GM23338 (cell line): ENCODE measurements at regions not wholly inside any gene's neighbourhood (a gene's known extent, or its start where the extent isn't known, plus 50 kb on each side); places are given as distances from the start of the nearest gene placed in this dataset.

Source experiments
- ATAC-seq: fragments of 200-7000 bp; cut with Tn5 transposase; 3 replicates; pipeline ENCODE4 v1.9.1; 2020
- DNase-seq: peaks from one replicate; pipeline ENCODE4 v3.0.0-alpha.2; 2015; ENCODE audit warnings: low spot score
- H2AFZ ChIP-seq: fragments of 200-600 bp; sonication (generic); 2 replicates; pipeline ENCODE4 v1.8.0; 2016; ENCODE audit warnings: antibody characterized with exemption, mild to moderate bottlenecking, moderate library complexity
- H3F3A ChIP-seq: fragments of 200-600 bp; sonication (generic); replicated peaks from 2 replicates; pipeline ENCODE4 v1.8.0; 2017; ENCODE audit warnings: antibody characterized with exemption, mixed run types, low read depth
- H3K27ac ChIP-seq: fragments of 200-600 bp; sonication (generic); 2 replicates; pipeline ENCODE4 v1.6.1; 2016; ENCODE audit warnings: low read depth
- H3K27me3 ChIP-seq: fragments of 200-600 bp; sonication (generic); 2 replicates; pipeline ENCODE4 v1.8.0; 2016; ENCODE audit warnings: mild to moderate bottlenecking, mixed run types, moderate library complexity; ENCODE audit not compliant: insufficient read depth
- H3K36me3 ChIP-seq: fragments of 200-600 bp; sonication (generic); 2 replicates; pipeline ENCODE4 v1.8.0; 2016; ENCODE audit warnings: mild to moderate bottlenecking; ENCODE audit not compliant: insufficient read depth
- H3K4me1 ChIP-seq: fragments of 200-600 bp; sonication (generic); 2 replicates; pipeline ENCODE4 v1.8.0; 2016; ENCODE audit warnings: mild to moderate bottlenecking, moderate library complexity; ENCODE audit not compliant: insufficient read depth
- H3K4me2 ChIP-seq: fragments of 200-600 bp; sonication (generic); 2 replicates; pipeline ENCODE4 v1.7.1; 2017; ENCODE audit warnings: mixed run types
- H3K4me3 ChIP-seq: fragments of 200-600 bp; sonication (generic); 2 replicates; pipeline ENCODE4 v1.6.1; 2016; ENCODE audit warnings: mixed run types
- H3K79me2 ChIP-seq: fragments of 200-600 bp; sonication (generic); replicated peaks from 2 replicates; pipeline ENCODE4 v1.8.0; 2017; ENCODE audit warnings: mild to moderate bottlenecking; ENCODE audit not compliant: insufficient read depth
- H3K9me2 ChIP-seq: fragments of 200-600 bp; sonication (generic); 2 replicates; pipeline ENCODE4 v1.8.0; 2017; ENCODE audit not compliant: insufficient read depth
- H4K20me1 ChIP-seq: fragments of 200-600 bp; sonication (generic); replicated peaks from 2 replicates; pipeline ENCODE4 v1.8.0; 2017; ENCODE audit warnings: mild to moderate bottlenecking; ENCODE audit not compliant: insufficient read depth
- H3K27ac Mint-ChIP-seq: 2 replicates; pipeline ENCODE4 v1.8.0; 2020; ENCODE audit warnings: inconsistent platforms, mild to moderate bottlenecking, moderate library complexity, mixed read lengths
- H3K27me3 Mint-ChIP-seq: 3 replicates; pipeline ENCODE4 v1.8.0; 2022; ENCODE audit warnings: low read depth, mild to moderate bottlenecking, moderate library complexity, mixed read lengths, inconsistent platforms; ENCODE audit not compliant: insufficient read depth, poor library complexity
- H3K36me3 Mint-ChIP-seq: 3 replicates; pipeline ENCODE4 v1.8.0; 2021; ENCODE audit warnings: low read depth, mild to moderate bottlenecking, inconsistent platforms, moderate library complexity, mixed read lengths
- H3K4me1 Mint-ChIP-seq: 3 replicates; pipeline ENCODE4 v1.8.0; 2020; ENCODE audit warnings: mild to moderate bottlenecking, inconsistent platforms, mixed read lengths
- H3K4me3 Mint-ChIP-seq: 3 replicates; pipeline ENCODE4 v1.8.0; 2021; ENCODE audit warnings: moderate library complexity, mild to moderate bottlenecking, inconsistent platforms, mixed read lengths
- H3K9me3 Mint-ChIP-seq: 3 replicates; pipeline ENCODE4 v1.8.0; 2020; ENCODE audit warnings: moderate library complexity, mild to moderate bottlenecking, inconsistent platforms, mixed read lengths
- CREB1 ChIP-seq: fragments of 250-450 bp; sonication (Bioruptor Pico); IDR thresholded peaks from 2 replicates; pipeline ENCODE4 v1.5.0; 2020; ENCODE audit warnings: low read depth, mild to moderate bottlenecking, moderate library complexity
- ETS1 ChIP-seq: IDR thresholded peaks from 2 replicates; pipeline ENCODE4 v1.6.1; 2016; ENCODE audit warnings: antibody characterized with exemption
- EZH2 ChIP-seq: fragments of 200-600 bp; sonication (generic); IDR thresholded peaks from one replicate; pipeline ENCODE4 v1.8.0; 2017; ENCODE audit warnings: antibody characterized with exemption, mild to moderate bottlenecking, low read depth; ENCODE audit not compliant: unreplicated experiment
- EZH2phosphoT487 ChIP-seq: fragments of 200-600 bp; sonication (generic); IDR thresholded peaks from one replicate; pipeline ENCODE4 v1.8.1; 2018; ENCODE audit warnings: antibody characterized with exemption; ENCODE audit not compliant: unreplicated experiment
- JUNB ChIP-seq: IDR thresholded peaks from one replicate; pipeline ENCODE4 v1.6.1; 2016; ENCODE audit warnings: antibody characterized with exemption; ENCODE audit not compliant: unreplicated experiment
- NANOG ChIP-seq: IDR thresholded peaks from 2 replicates; pipeline ENCODE4 v1.6.1; 2016; ENCODE audit warnings: antibody characterized with exemption, borderline replicate concordance
- POLR2AphosphoS5 ChIP-seq: IDR thresholded peaks from 2 replicates; pipeline ENCODE4 v1.6.1; 2016; ENCODE audit warnings: antibody characterized with exemption, low read depth
- REST ChIP-seq: IDR thresholded peaks from one replicate; pipeline ENCODE4 v1.6.1; 2018; ENCODE audit warnings: antibody characterized with exemption; ENCODE audit not compliant: unreplicated experiment
- STAT1 ChIP-seq: IDR thresholded peaks from one replicate; pipeline ENCODE4 v1.6.1; 2016; ENCODE audit warnings: antibody characterized with exemption; ENCODE audit not compliant: unreplicated experiment
- ZNF114 ChIP-seq: fragments of 250-450 bp; sonication (Bioruptor Pico); IDR thresholded peaks from 2 replicates; pipeline ENCODE4 v1.5.0; 2020; ENCODE audit warnings: mild to moderate bottlenecking, moderate library complexity
- ZNF331 ChIP-seq: fragments of 250-450 bp; sonication (Bioruptor Pico); IDR thresholded peaks from 2 replicates; pipeline ENCODE4 v1.5.0; 2020; ENCODE audit warnings: low read depth, mild to moderate bottlenecking, moderate library complexity
- ZNF462 ChIP-seq: fragments of 250-450 bp; sonication (Bioruptor Pico); IDR thresholded peaks from 2 replicates; pipeline ENCODE4 v1.5.0; 2020; ENCODE audit warnings: mild to moderate bottlenecking, moderate library complexity

- no peak for TF ChIP-seq ZNF114
- TF ChIP-seq ZNF462 (CRISPR knock-in tag): no peak
- TF ChIP-seq NANOG: no peak
- H3K4me2 ChIP-seq: no peak overlapping the region
- H3K27ac ChIP-seq: no peak overlapping the region
- ATAC-seq (no peak), DNase-seq (no peak)
- no peaks in the 10 kb centered on the region for H3K36me3 ChIP-seq
- H3K4me3 ChIP-seq: no peak overlapping the region
- no peaks in the 10 kb centered on the region for H3K79me2 ChIP-seq
- H3F3A ChIP-seq: no peaks in the 10 kb centered on the region
- Mint-ChIP-seq H3K36me3 (no peaks in the 10 kb centered on the region), H3K4me3 (no peak overlapping the region), H3K9me3 (no peaks in the 10 kb centered on the region), H3K4me1 (peaks cover 12% of the 10 kb centered on the region; the same call in 2 of the 3 replicates), H3K27me3 (no peaks in the 10 kb centered on the region), H3K27ac (no peak overlapping the region)
- H4K20me1 ChIP-seq: no peaks in the 10 kb centered on the region
- H2AFZ ChIP-seq: no peak overlapping the region
- H3K4me1 ChIP-seq: peaks cover 8% of the 10 kb centered on the region
- no peaks in the 10 kb centered on the region for H3K27me3 ChIP-seq
- peaks cover 14% of the 10 kb centered on the region for H3K9me2 ChIP-seq
Measured at GRCh38 chr15:39193611-39194010, 387.3 kb upstream of the THBS1 start.

GRCh38 chr15:39194106-39194830 is 386.6 kb upstream of the THBS1 start:
- H3K4me3 ChIP-seq: no peak overlapping the region
- Mint-ChIP-seq H3K36me3 (no peaks in the 10 kb centered on the region), H3K4me1 (peaks cover 12% of the 10 kb centered on the region; the same call in 2 of the 3 replicates), H3K27ac (no peak overlapping the region), H3K27me3 (no peaks in the 10 kb centered on the region), H3K9me3 (no peaks in the 10 kb centered on the region), H3K4me3 (no peak overlapping the region)
- peaks cover 8% of the 10 kb centered on the region for H3K4me1 ChIP-seq
- no peaks in the 10 kb centered on the region for H3F3A ChIP-seq
- H2AFZ ChIP-seq: peak overlapping the region; percentile 38; the same call in 1 of the 2 replicates
- H4K20me1 ChIP-seq: no peaks in the 10 kb centered on the region
- ATAC-seq (no peak), DNase-seq (no peak)
- no peaks in the 10 kb centered on the region for H3K36me3 ChIP-seq
- H3K27ac ChIP-seq: no peak overlapping the region
- H3K27me3 ChIP-seq: no peaks in the 10 kb centered on the region
- peaks cover 14% of the 10 kb centered on the region for H3K9me2 ChIP-seq
- H3K4me2 ChIP-seq: no peak overlapping the region
- H3K79me2 ChIP-seq: no peaks in the 10 kb centered on the region
- TF ChIP-seq POLR2AphosphoS5: no peak
- TF ChIP-seq EZH2: no peak
- no peak for TF ChIP-seq JUNB
- no peak for TF ChIP-seq CREB1 (CRISPR knock-in tag)
- TF ChIP-seq EZH2phosphoT487: no peak
- TF ChIP-seq ETS1: no peak
- no peak for TF ChIP-seq ZNF331
- no peak for TF ChIP-seq STAT1
- no peak for TF ChIP-seq REST
